Activated T-cell treated with anti-CD3 and anti-CD28 coated beads, Interleukin-2, amount 50 U/mL, for 48 hours (primary cell): ENCODE measurements at regions not wholly inside any gene's neighbourhood (a gene's known extent, or its start where the extent isn't known, plus 50 kb on each side); places are given as distances from the start of the nearest gene placed in this dataset.

ENCODE experiments used
- DNase-seq, 2 experiments: peaks; one replicate each; pipeline ENCODE4 v3.0.0-alpha.2; 2020

GRCh38 chr16:80065541-80065940 is 465.0 kb upstream of the MAF start:
- DNase-seq = no peak

DNA sequence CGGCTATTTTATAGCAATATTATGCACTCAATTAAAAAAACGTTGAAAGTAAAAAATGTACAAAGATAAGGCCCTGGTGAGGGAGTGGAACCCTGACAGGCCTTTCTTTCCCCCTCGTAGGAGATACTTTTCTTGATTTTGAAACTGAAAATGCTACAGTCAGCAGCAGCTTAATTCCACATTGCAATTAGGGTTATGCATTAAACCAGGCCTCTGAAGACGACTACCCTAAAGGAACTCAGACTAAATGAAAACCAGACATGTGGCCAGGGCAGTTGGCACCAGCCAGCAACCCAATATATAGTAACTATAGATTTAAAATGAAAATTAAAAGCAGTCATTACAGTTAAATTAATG is 463.2 kb upstream of the MAF start:
- DNase-seq = no peak

DNA sequence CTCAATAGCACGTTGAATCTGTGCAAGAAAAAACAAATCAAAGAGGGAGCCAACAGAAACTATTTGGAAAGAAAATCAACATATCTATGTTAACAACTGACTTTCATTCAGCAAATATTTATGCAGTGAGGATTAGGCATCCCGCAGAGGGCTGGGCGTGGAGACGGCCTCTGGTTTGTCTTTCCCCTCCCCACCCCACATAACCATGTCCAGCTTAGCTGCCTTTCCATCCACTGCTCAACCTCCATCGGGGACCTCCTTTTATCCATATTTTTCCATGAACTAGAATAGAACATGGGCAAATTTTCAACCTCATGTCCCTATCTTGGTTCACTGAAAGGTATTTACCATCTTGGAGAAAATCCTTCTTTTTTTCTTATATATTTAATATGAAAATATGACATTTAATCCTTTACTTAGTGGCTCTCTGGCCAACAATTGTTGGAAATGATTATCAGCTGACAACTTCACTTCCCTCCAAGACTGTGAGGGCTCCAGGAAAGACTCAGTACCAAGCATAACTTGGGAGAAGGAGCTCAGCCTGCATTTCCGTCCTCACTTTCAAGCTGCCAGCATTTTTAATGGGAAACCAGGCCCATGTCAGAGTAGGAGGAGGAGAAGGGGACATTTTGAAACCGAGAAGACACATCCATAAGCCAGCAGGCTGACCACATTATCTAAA is 462.6 kb upstream of the MAF start:
- DNase-seq = no peak

DNA sequence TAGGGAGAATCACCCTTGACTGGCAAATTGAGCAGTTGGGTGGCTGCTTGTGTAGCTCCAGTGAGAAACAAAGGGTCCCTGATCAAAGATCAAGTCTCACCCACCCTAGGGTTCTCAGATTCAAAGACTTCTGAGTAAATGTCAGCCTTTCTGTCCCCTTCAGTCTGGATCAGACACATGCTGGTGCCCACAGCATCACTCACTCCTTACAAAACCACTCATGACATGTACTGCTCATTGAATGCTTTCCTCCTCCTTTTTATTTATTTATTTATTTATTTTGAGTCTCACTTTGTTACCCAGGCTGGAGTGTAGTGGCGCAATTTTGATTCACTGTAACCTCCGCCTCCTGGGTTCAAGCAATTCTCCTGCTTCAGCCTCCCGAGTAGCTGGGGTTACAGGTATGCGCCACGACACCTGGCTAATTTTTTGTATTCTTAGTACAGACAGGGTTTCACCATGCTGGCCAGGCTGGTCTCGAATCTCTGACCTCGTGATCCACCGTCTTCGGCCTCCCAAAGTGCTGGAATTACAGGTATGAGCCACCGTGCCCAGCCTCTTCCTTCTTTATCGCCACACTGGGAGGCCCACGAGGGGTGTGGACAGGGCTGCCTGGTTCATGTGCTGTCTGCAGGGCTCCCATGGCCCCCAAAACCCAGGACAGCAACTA is 462.0 kb upstream of the MAF start:
- DNase-seq = no peak

DNA sequence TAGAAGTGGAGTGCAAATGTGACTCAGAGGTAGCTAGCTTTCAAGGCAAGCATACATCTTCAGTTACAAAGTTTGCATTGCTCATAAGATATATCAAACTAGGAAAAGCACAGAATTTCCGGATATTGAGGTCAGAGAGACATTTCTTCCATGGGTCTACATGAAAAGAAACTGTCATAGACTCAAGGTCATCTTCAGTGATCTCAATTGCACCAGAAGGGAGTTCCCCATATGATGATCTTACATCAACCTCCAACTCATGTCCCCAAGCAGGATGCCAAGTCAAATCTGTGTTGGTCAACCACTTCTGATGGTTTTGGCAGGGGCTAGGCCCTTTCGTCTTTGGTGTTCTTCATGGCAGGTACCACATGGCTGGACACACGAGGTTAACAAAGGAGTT is 459.9 kb upstream of the MAF start:
- DNase-seq = no peak

GRCh38 chr16:80059836-80060235 is 459.3 kb upstream of the MAF start:
- no peak for DNase-seq

- no peak for DNase-seq
Observed at GRCh38 chr16:80058214-80058613, 457.7 kb upstream of the MAF start.

DNA sequence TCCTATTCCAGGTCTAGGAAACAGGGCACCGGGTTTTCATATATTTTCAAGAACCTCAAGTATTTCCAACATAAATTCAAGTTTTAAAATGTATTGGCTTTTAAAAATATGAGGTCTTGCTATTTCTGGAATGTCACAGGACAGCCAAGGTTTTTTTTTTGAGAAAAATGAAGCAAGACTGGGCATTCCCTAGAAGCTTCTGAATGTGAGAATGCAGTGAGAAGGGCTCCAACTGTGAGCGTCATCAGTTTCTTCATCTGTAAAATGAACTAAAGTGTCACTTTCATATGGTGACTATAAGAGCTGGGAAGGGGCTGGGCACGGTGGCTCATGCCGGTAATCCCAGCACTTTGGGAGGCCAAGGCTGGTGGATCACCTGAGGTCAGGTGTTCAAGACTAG is 455.8 kb upstream of the MAF start:
- no peak for DNase-seq

- no peak for DNase-seq
Observed at GRCh38 chr16:80055831-80056230, 455.3 kb upstream of the MAF start.

- DNase-seq = no peak
Observed at GRCh38 chr16:80054647-80055046, 454.1 kb upstream of the MAF start.

GRCh38 chr16:80051040-80051439 is 450.5 kb upstream of the MAF start:
- DNase-seq = no peak

DNA sequence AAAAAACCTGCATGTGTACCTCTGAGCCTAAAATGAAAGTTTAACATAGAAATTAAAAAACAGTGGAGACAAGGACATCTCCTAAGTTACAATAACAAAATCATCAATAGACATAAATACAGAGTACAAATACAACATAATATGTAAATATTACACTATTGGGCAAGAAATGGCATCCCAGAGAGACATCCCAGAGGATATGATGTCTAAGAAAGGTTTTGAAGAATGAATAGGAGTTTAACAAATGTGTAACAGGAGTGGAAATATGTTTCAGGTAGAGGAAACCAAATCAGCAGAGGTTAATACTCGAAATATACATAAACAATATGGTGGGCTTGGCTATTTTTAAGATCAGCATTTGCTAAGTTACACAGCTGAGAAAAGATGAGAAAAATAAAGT is 447.7 kb upstream of the MAF start:
- no peak for DNase-seq

DNA sequence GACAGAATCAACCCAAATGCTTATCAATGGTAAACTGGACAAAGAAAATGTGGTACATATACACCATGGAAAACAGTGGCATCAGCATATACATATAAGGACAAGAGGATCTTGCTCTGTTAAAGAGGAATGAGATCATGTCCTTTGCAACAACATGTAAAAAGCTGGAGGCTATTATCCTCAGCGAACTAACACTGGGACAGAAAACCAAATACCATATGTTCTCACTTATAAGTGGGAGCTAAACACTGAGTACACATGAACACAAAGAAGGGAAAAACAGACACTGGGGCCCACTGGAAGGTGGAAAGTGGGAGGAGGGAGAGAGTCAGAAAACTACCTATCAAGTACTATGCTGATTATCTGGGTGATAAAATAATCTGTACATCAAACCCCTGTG is 447.3 kb upstream of the MAF start:
- DNase-seq = no peak

DNA sequence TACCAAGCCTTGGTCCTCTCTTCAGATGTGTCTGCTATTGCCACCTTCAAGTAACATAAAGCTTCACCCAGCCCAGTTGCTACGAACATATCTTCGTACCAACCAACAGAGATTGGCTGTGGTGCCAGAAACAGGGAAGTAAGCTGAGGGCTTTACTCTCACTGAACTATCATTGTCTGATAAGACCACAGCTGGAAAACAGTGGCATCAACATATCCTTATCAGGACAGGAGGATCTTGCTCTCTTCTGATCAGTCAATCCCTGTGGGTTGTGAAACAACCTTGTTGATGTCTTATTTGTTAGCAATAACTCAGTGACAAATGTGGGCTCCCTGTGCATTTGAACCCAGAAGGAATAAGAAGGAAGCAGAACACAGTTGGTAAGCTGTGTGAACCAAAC is 446.3 kb upstream of the MAF start:
- no peak for DNase-seq

DNA sequence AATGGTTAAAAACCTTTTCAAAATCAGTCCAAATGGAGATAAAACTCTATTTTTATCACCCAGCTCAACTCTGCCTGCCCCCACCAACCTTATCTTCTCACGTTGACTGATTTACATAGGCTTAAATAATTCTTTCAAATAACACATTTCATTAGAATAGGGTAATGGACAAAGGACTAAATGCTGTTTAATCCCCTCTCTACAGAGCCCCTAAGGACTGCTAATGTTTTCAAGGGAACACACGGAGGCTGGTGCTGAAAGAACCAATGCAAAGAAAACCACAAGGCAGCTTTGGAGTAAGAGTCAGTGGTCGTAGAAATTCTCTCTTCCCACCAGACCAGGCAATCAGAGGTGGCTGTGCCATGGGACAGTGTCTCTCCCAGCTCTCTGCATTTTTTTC is 445.7 kb upstream of the MAF start:
- no peak for DNase-seq

DNA sequence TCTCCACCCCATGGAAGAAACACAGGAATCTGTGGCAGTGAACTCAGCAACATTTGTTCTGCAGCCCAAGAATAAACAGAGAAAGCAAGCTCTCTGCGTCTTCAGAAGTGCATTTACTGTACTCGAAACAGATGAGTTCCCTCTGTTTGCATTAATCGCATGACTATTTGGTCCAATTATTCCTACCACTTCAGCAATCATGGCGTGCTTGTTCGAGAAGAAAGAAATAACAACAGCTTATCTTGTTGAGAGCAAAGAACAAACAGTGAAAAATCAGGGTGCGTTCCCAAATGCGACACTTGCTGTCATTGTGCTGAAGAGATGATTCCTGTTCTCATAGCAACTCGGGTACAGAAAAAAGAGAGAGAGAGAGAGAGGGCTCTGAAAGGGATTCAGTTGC is 445.3 kb upstream of the MAF start:
- DNase-seq = no peak

GRCh38 chr16:80041410-80041809 is 440.9 kb upstream of the MAF start:
- DNase-seq = no peak

GRCh38 chr16:80040814-80041213 is 440.3 kb upstream of the MAF start:
- no peak for DNase-seq

DNA sequence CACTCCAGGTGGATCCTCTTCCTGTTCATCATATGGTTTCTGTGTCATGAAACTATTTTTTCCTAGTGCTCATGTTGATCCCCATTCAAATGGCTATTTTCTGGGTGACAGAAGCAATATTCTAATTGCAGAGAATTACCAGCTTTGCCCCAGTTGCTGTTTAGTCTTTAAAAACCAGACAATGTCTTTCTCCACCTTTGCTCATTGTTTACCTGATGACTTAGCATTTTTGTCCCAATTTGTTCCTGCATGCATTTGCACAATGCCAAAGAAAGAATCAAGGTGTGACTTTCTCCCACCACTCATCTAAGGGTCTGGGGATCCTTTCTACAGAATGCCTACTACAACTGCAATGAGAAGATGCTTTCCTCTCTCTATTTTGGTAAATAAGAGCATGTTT is 439.9 kb upstream of the MAF start:
- DNase-seq = no peak

DNA sequence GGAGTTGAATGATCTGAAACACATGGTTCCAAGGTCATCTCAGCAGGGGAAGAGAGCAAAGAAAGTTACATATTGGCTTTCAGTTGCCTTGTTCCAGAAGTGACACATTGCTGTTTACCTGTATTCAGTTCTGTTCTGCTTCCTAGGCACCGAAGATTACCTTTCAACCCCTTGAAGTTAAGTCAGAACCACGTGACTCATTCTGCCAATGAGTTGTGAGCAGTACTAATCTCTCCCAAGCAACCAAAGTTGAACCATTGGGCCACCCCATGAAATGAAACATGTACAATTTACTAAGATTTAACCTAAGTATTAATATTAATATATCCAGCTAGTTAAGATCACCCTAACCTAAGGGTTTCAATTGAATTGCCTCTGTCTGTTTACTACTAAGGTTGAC is 439.2 kb upstream of the MAF start:
- no peak for DNase-seq

DNA sequence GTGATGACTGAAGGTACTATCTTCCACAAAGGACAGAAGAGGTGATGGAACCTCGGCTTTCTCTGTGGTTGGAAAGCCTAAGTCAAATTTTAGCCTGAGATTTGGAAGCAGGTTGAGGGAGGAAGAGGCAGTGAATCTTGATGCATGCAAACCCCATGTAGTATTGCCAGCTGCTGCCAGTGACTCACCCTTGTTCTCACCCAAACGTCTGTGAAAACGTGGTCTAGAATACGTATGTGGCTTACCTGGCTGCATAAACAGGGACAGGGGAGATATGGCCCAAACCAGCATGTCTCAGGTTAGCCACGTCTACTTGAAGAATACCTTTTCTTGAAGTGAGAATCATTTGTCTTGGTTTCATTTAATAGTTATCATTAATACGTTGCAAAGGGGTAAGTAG is 438.0 kb upstream of the MAF start:
- DNase-seq = no peak

- DNase-seq = no peak
Observed at GRCh38 chr16:80034948-80035663, 434.6 kb upstream of the MAF start.

DNA sequence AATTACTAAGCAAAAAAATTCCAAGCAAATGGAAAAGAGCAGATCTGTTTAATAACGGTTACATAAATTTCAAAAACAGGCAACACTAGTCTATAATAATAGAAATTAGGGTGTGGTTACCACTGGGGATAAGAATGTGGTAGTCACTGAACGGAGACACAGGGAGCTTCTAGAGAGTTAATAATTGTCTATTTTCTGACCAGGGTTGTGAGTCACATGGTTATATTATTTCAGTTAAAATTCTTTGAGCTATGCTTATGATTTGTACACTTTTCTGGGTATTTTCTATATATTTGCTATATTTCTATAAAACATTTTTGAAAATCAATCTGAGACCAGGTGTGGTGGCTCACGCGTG is 433.9 kb upstream of the MAF start:
- DNase-seq = no peak

DNA sequence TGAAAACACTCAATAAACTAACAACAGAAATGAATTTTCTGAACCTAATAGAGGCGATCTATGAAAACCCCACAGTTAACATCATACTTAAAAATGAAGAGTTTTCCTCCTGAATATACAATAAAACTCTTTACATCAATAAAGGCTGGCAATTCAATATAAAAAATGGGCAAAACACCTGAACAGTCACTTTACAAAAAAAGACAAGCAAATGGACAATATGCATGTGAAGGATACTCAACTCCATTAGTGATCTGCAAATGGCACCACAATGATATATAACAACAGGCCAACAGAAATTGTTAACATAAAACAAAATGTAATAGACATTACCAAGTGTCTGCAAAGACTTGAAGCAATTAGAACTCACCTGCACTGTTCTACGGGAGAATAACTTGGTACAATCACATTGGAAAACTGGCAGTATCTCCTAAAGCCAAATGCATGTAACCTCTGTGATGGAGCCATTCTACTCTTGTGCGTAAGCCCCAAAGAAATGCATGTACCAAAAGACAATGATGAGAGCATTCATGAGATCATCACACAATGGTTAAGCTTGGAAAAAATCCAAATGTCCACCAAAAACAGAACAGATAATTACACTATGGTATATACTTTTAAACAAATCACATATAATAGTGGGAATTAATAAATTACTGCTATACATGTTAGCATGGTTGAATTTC is 433.4 kb upstream of the MAF start:
- no peak for DNase-seq
